ENCODE measurements at regions not wholly inside any gene's neighbourhood (a gene's known extent, or its start where the extent isn't known, plus 50 kb on each side); places are given as distances from the start of the nearest gene placed in this dataset.

DNA sequence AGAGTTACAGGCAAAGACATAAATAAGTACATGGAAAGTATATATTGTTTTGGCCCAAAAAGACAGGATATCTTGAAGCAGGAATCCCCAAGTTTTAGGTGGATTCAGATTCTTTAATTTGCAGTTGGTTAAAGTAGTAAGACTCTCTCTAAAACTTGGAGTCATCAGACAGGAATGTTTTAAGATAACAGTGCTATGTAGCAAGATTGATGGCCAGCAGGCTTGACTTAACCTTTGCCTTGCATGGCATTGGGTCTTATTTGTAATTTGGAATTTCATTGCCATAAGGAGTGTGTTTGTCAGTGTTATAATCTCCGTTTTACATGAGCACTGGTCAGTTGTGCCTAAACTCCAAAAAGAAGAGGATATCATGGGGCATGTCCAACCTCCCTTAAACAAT, 727.6 kb upstream of the CHRM3 start:
- DNase-seq (no peak), ATAC-seq (ENCODE audit: low read depth) (no peak)
- Mint-ChIP-seq H3K4me3 (no peak overlapping the region), H3K9me3 (ENCODE audit: insufficient read depth) (peaks cover 2% of the 10 kb centered on the region), H3K27ac (no peak overlapping the region), H3K4me1 (no peaks in the 10 kb centered on the region), H3K27me3 (no peaks in the 10 kb centered on the region)
- TF ChIP-seq, protein P1, sequence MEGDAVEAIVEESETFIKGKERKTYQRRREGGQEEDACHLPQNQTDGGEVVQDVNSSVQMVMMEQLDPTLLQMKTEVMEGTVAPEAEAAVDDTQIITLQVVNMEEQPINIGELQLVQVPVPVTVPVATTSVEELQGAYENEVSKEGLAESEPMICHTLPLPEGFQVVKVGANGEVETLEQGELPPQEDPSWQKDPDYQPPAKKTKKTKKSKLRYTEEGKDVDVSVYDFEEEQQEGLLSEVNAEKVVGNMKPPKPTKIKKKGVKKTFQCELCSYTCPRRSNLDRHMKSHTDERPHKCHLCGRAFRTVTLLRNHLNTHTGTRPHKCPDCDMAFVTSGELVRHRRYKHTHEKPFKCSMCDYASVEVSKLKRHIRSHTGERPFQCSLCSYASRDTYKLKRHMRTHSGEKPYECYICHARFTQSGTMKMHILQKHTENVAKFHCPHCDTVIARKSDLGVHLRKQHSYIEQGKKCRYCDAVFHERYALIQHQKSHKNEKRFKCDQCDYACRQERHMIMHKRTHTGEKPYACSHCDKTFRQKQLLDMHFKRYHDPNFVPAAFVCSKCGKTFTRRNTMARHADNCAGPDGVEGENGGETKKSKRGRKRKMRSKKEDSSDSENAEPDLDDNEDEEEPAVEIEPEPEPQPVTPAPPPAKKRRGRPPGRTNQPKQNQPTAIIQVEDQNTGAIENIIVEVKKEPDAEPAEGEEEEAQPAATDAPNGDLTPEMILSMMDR (IDR thresholded peaks at IDR 0.05), result no peak
- no peak for TF ChIP-seq EZH2 (IDR thresholded peaks at IDR 0.05; ENCODE audit: borderline replicate concordance, insufficient read depth, low read depth, low read length, poor library complexity, severe bottlenecking)
- H3K4me2 ChIP-seq (replicated peaks; ENCODE audit: low read depth, low read length, poor library complexity, severe bottlenecking), result no peak overlapping the region
- H3K79me2 ChIP-seq (ENCODE audit: control insufficient read depth, insufficient read depth, low read length), result no peaks in the 10 kb centered on the region
- no peak overlapping the region for H3K4me3 ChIP-seq (ENCODE audit: control extremely low read depth in 1 of 5, extremely low read depth in 1 of 5, insufficient read depth in 1 of 5, low read depth in 2 of 5, low read length in 4 of 5)
- no peaks in the 10 kb centered on the region for H3K4me1 ChIP-seq (ENCODE audit: control insufficient read depth in 2 of 2, insufficient read depth in 2 of 2, low read length in 2 of 2)
- no peaks in the 10 kb centered on the region for H3K36me3 ChIP-seq (replicated peaks in 1 of 2; ENCODE audit: control extremely low read depth in 1 of 2, control insufficient read depth in 1 of 2, extremely low read depth in 1 of 2, insufficient read depth in 2 of 2, low read length in 1 of 2)
- no peak overlapping the region for H3K9ac ChIP-seq (ENCODE audit: low read length)
- no peaks in the 10 kb centered on the region for H3K27me3 ChIP-seq (replicated peaks in 1 of 4; ENCODE audit: control extremely low read depth in 1 of 4, control insufficient read depth in 3 of 4, insufficient read depth in 4 of 4, low read length in 3 of 4)
- peaks cover 0 to 4% (median 0%) of the 10 kb centered on the region in 3 donors for H3K9me3 ChIP-seq (ENCODE audit: control extremely low read depth in 1 of 3, control insufficient read depth in 2 of 3, insufficient read depth in 1 of 3, low read length in 2 of 3)
- no peaks in the 10 kb centered on the region for H4K20me1 ChIP-seq (ENCODE audit: control insufficient read depth, insufficient read depth, low read length, poor library complexity, severe bottlenecking)
- H3K27ac ChIP-seq (ENCODE audit: low read length in 2 of 2), result no peak overlapping the region
- WGBS (ENCODE audit: insufficient coverage), result no CpG with 5 or more reads among the region's 1 CpG
- no peak overlapping the region for H2AFZ ChIP-seq (ENCODE audit: insufficient read depth, low read depth, low read length, poor library complexity, severe bottlenecking)
- ChIA-PET CTCF (no interaction called here), POLR2A (no interaction called here)
- intact Hi-C loops (cut with micrococcal nuclease), result no loop called here

DNA sequence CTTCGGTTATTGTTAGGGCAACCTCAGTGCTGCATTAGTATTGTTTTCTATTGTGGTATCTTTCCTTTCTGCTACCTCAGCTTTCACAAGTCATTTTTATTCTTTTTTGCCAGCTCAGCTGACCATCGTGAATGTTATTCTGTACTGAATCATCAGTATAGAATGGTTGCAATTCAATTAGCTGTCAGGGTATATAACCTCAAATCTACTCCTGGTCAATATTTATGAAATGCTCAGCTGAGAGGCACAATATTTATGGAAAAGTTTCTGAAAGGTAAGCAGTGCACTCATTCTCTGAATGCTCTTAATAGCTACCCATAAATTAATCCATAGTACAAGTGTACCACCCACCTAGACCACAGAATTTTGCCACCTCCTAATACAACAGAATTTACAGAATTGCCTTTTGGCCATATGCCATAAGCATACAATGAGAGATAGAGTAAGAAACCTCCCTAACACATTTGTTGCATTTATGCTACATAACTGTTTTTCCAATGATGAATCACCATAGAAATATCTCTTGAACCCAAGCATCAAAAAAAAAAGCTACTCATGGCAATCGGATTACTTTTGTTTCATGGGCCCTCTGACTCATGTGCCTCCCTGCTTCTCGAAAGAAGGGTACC, 732.6 kb upstream of the CHRM3 start:
- DNase-seq (no peak), ATAC-seq (ENCODE audit: low read depth) (no peak)
- Histone ChIP-seq H4K20me1 (ENCODE audit: control insufficient read depth, insufficient read depth, low read length, poor library complexity, severe bottlenecking) (no peaks in the 10 kb centered on the region), H3K27ac (ENCODE audit: low read length in 2 of 2) (no peak overlapping the region), H3K9ac (ENCODE audit: low read length) (no peak overlapping the region), H3K4me2 (replicated peaks; ENCODE audit: low read depth, low read length, poor library complexity, severe bottlenecking) (no peak overlapping the region), H3K4me1 (ENCODE audit: control insufficient read depth in 2 of 2, insufficient read depth in 2 of 2, low read length in 2 of 2) (no peaks in the 10 kb centered on the region), H3K27me3 (replicated peaks in 1 of 4; ENCODE audit: control extremely low read depth in 1 of 4, control insufficient read depth in 3 of 4, insufficient read depth in 4 of 4, low read length in 3 of 4) (no peaks in the 10 kb centered on the region), H3K36me3 (replicated peaks in 1 of 2; ENCODE audit: control extremely low read depth in 1 of 2, control insufficient read depth in 1 of 2, extremely low read depth in 1 of 2, insufficient read depth in 2 of 2, low read length in 1 of 2) (no peaks in the 10 kb centered on the region), H3K79me2 (ENCODE audit: control insufficient read depth, insufficient read depth, low read length) (no peaks in the 10 kb centered on the region), H3K9me3 (ENCODE audit: control extremely low read depth in 1 of 3, control insufficient read depth in 2 of 3, insufficient read depth in 1 of 3, low read length in 2 of 3) (peaks cover 0 to 4% (median 1%) of the 10 kb centered on the region in 3 donors), H2AFZ (ENCODE audit: insufficient read depth, low read depth, low read length, poor library complexity, severe bottlenecking) (no peak overlapping the region), H3K4me3 (ENCODE audit: control extremely low read depth in 1 of 5, extremely low read depth in 1 of 5, insufficient read depth in 1 of 5, low read depth in 2 of 5, low read length in 4 of 5) (no peak overlapping the region)
- TF ChIP-seq, protein P1 (IDR thresholded peaks at IDR 0.05), result no peak
- TF ChIP-seq EZH2 (IDR thresholded peaks at IDR 0.05; ENCODE audit: borderline replicate concordance, insufficient read depth, low read depth, low read length, poor library complexity, severe bottlenecking), result no peak
- no peak overlapping the region for H3K4me3 Mint-ChIP-seq
- H3K9me3 Mint-ChIP-seq (ENCODE audit: insufficient read depth), result no peaks in the 10 kb centered on the region
- POLR2A ChIA-PET, result no interaction called here
- CTCF ChIA-PET, result no interaction called here
- intact Hi-C loops (cut with micrococcal nuclease), result no loop called here
- no peaks in the 10 kb centered on the region for H3K27me3 Mint-ChIP-seq
- no peak overlapping the region for H3K27ac Mint-ChIP-seq
- no peaks in the 10 kb centered on the region for H3K4me1 Mint-ChIP-seq
- WGBS (ENCODE audit: insufficient coverage), result no CpG with 5 or more reads among the region's 4 CpGs

Measured in B cell (primary cell).